ENCODE measurements at regions not wholly inside any gene's neighbourhood (a gene's known extent, or its start where the extent isn't known, plus 50 kb on each side); places are given as distances from the start of the nearest gene placed in this dataset.
A peak's percentile ranks its signal among the peaks of the same experiment; 100 is the strongest.
"Not testable (repeated sequence)": the region's sequence is repeated elsewhere in the genome, so short reads cannot be mapped to it uniquely, and the experiment has no call there.

DNA sequence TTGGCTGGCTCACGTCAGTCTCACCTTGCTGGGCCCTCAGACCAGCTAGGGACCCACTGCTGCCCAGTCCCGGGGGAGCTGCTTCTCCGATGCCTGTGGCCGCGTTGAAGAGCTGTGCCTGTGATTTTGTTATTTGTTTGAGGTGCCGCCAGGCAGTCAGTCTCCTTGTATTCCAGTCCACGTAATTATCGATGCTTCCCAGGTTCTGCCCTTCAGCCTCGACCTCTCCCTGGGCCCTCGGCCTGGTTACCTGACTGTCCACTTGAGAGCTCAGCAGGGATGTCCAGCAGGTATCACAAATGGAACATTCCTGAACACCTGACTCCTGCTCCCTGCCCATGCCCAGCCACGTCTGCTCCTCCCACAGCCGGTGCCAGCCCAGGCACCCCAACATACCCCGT lies 195.9 kb upstream of the HS6ST1 start:
- DNase-seq = no peak

GRCh38 chr2:128516938-128517337 lies 198.3 kb upstream of the HS6ST1 start:
- no peak for DNase-seq

DNA sequence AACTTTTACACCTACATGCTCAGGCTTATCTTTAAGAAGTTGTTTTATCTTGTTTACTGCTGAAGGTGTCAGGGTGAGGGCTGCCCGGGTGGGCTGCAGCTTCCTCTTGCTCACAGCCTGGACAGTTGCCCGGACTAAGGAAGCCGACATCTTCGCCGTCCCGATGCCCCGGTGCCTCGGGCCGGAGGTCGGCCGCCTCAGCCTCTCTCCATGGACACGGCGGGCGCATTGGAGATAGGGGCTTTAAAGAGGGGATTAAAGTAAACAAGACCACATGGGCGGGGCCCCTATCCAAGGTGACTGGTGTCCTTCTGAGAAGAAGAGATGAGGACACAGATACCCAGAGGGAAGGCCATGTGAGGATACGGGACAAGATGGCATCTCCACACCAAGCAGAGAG lies 200.4 kb upstream of the HS6ST1 start:
- DNase-seq = not testable (repeated sequence)

DNA sequence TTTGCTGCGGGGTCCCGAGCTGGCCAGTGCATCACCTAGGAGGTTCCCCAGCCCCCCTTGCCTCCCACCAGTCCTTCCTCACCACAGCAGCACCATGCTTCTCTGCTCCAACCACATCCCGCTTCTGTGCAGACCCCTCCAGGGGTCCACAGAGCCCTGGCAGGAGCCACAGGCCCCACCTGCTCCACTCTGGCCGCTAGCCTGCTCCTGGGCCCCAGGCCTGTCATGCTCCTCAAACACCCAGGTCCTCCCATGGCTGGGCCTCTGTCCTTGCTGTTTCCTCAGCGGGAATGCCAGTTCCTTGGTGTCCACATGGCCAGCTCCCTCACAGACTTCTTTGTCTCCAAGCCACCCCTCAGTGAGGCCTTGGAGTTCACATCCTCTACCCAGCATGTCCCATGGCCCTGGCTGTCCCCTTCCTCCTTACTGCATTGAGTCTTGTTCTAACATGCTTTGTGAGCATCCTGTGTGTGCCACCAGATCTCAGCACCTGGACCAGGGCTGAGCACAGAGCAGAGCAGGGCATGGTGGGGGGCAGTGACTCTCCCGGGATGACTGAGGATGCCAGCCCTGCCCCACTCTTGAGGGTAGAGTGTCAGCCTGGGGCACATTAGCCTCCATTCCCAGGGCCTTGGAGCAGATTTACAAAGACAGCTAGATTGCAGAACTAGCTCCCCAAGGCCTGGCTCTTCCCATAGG lies 201.0 kb upstream of the HS6ST1 start:
- DNase-seq = no peak

- DNase-seq = no peak
Observed at GRCh38 chr2:128520340-128520739, 201.7 kb upstream of the HS6ST1 start.

DNA sequence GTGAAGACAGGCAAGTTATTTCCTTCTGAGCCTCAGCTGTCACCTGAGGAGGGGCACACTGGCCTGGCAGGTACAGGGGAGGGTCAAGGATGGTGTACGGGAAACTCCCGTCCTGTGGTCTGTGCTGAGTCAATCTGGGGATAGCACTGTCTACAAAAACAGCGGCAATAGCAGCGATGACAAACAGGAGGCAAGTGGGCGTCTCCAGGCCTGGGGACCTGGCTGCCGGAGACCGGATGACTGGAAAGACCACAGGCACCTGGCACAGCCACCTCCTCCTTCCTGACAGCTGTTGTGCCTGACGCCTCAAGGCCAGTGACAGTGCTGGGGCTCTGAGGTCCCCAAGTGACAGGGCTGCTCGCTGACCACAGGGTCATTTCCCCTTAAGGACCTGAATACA lies 202.1 kb upstream of the HS6ST1 start:
- no peak for DNase-seq

GRCh38 chr2:128521482-128521881 lies 202.8 kb upstream of the HS6ST1 start:
- DNase-seq = no peak

DNA sequence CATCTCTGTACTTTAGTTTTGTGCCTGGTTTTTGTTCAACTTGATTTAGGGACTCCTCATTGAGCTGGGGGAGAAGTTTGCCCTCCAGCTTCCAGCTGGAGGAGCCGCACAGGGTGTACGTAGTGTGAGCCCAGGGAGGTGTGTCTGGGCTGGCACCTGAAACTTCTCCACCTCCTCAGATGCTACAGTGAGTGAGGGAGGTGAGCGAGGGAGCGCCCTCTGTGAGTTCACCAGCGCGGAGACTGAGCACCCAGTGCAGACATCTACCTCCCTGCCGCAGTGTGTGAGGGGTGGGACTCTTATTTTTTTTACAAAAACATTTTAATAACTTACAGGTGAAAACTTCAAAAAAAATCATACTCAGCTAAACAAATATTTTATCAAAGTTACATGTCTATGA lies 204.2 kb upstream of the HS6ST1 start:
- DNase-seq = no peak

DNA sequence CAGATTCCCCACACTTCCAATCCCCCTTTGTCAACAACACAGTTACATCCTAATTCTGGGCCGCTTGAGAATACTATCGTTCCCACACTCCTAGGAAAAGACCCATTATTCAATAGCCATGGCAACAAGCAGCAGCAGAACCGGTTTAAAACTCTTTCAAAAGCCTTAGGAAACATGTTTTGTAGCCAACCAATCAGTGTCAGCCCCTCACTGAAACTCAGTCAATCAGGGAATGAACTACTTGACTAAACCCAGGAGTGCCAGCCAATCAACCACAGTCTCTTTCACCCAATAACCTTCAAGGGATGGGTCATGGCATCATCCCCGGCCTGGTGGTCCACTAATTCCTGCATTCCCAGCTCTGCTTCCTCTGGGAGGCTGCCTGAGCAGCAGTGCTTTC lies 204.8 kb upstream of the HS6ST1 start:
- DNase-seq = peak; percentile 37

DNA sequence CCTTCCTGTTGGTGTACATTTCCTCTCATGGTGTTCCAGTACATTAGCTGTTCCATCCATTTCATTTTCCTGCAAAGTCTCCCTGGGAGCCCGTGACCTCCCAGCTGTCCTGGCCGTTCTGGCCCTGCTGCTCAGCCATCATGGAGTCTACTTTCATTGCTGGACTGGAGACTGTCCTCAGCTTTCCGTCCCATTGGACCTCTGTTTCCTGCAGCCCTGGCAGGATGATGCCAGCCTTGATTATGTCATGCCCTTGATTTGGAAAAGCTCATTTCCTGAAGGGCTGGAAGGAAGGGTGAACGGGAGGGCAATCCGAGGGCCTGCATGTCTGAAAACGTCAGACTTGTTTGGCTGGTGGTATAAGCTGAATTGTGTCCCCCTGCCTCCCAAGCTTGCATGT lies 205.5 kb upstream of the HS6ST1 start:
- no peak for DNase-seq

DNA sequence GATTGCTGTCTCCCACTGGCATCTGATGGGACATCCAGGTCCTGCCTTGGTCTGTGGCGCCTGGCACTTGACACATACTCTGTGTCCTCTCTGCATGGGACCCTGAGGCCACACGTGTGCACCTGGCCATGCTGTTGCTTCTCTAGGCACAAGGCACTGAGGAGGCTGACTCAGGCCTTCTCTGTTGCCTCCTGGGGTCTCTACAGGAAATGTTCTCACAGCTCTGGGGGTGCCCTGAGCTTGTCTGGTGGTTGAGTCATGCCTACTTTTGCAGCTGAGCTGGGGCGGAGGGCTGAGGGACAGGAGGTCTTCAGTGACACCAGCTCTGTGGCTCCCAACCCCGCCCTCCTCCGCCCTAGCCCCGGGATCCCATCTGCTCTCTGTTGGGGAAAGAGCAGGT lies 207.0 kb upstream of the HS6ST1 start:
- DNase-seq = no peak

- no peak for DNase-seq
Observed at GRCh38 chr2:128526455-128526976, 207.8 kb upstream of the HS6ST1 start.

- no peak for DNase-seq
Observed at GRCh38 chr2:128528133-128528532, 209.5 kb upstream of the HS6ST1 start.

GRCh38 chr2:128530025-128530573 lies 211.4 kb upstream of the HS6ST1 start:
- no peak for DNase-seq

DNA sequence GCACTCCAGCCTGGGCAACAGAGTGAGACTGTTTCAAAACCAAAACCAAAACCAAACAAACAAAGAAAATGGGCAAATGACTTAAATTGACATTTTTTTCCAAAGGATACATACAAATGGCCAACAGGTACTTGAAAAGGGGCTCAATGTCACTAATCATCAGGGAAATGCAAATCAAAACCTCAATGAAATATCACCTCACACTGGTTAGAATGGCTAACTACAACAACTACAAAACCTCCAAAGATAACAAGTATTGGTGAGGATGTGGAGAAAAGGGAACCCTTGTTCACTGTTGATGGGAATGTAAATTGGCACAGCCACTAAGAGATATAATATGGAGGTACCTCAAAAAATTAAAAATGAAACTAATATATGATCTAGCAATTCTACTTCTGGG lies 213.2 kb upstream of the HS6ST1 start:
- DNase-seq = no peak

DNA sequence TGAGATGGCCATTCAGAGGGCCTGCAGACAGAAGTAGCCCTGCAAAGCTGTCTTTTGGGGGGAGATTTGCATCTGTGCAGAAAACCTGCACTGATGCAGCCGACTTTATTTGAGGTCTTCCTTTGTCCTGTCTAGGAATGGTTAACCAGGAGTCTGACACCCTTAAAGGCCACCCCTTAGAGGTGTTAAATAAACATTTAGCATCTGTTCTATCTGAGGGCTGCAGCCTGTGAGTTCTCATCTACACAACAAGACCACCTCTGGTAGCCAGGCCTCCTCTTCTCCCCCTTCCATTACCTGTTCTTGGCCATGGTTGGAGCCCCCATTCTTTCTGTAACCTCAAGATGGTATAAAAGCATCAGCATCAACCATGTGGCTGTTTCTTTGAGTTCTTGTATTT lies 214.4 kb upstream of the HS6ST1 start:
- no peak for DNase-seq

- DNase-seq = no peak
Observed at GRCh38 chr2:128534688-128535392, 216.2 kb upstream of the HS6ST1 start.

- DNase-seq = no peak
Observed at GRCh38 chr2:128535953-128536352, 217.3 kb upstream of the HS6ST1 start.

DNA sequence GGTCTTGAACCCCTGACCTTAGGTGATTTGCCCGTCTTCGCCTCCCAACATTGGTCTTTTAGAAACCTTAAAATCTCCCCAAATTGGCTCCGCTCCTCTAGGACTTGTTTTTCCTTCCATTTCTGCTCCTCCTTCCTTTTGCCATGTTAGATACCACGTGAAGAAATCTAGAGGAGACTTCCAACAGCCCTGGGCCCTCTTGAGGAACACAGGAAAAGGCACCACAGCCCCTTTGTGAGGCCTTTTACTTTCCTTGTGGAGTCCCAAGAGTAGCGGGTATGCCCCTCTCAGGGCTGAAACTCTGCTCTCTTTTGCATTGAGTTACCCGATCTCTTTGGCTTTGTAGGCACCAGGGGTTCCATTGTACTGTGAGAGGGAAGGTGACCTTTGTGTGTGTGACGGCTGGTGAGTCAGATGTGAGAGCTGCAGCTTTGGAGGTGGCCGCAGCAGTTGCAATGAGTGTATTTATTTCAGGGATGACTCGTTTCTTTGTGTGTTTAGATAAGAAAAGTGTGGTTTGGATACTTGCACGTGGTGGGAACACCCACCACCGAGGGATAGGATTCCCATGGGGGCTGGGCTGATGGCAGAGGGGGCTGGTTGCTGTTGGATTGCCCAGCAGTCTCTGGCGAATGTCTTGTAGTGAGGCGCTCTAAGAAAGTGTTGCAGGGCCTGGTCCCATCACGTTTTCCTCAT lies 218.4 kb upstream of the HS6ST1 start:
- no peak for DNase-seq

- no peak for DNase-seq
Observed at GRCh38 chr2:128537646-128538045, 219.0 kb upstream of the HS6ST1 start.

DNA sequence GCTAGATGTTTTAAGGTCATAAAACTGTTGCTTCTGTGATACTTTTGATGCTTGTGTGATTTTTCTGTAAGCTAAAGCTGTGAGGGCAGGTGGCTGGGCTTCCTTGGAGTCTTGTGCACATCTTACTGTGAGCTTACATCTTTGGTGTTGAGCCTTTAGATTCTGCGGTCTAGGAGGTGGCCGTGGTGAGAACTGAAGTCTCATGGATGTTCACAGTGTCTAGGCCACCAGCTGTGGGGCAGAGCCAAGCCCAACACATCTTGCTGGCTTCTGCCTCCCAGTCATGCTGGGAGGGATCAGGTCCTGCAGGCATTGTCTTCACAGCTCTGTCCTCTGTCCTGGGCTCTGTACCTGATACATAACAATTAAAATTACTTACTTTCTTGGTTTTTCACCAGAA lies 219.7 kb upstream of the HS6ST1 start:
- DNase-seq = no peak

DNA sequence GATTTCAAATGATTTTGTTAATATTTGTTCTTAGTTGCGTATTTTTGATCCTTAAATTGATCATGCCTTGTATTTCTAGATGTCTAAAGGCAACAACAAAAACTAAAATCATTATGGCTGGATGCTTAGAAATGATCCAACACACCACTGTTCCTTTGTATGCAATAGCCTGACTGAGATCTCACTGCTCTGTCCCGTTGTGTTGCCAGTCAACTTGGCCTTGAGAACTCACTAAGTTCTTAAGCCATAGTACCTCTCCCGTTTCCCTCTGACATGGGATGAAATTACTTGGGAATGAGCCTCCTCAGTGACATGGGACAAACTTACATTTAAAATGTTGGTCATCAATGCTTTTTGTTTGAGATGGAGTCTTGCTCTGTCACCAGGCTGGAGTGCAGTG lies 222.0 kb upstream of the HS6ST1 start:
- DNase-seq = no peak

DNA sequence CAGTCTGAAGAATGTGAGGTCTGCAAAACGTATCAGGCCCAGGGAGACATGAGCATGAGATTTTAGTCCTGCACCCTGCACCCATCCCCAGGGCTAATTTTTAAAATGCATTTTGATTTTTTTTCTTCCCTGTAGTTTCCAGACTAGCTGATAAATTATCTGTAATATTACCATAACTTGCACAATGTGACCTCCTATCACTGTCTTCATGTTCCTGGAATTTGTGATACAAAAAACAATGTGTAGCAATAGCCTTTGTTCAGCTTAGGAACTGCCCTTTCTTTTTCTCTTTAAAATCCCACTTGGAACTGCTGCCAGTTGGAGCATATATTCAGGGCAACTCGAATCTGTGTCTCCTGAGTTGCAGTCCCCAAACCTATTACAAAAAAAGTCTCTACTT lies 222.8 kb upstream of the HS6ST1 start:
- no peak for DNase-seq

DNA sequence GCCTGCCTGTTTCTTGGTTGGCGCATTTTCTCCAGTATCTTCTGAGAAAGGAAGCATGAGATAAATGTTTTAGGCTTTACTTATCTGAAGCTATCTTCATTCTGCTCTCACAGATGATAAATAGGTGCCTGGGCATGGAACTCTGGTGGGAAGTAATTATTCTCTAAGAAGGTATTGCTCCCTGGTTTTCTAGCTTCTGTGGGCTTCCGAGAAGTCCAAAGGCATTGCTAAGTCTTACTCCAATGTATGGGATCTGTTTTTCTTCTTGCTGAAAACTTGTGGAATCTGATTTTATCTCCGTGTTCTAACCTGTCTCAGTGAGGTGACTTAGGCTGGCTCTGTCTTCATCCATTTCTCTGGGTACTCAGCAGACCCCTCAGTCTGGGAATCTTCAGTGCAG lies 224.4 kb upstream of the HS6ST1 start:
- DNase-seq = no peak
